GM12864 (cell line): ENCODE measurements at regions not wholly inside any gene's neighbourhood (a gene's known extent, or its start where the extent isn't known, plus 50 kb on each side); places are given as distances from the start of the nearest gene placed in this dataset.

Source experiments
- DNase-seq: peaks from one replicate; pipeline ENCODE4 v3.0.0-alpha.2; 2011; ENCODE audit warnings: low read depth
- H3K4me3 ChIP-seq: 2 replicates; pipeline ENCODE4 v1.5.1; 2011; ENCODE audit warnings: mild to moderate bottlenecking, low read depth, low read length, control low read depth
- CTCF ChIP-seq: IDR thresholded peaks from 2 replicates; pipeline ENCODE4 v1.5.1; 2011; ENCODE audit warnings: low read depth, mild to moderate bottlenecking, moderate library complexity, low read length, control low read depth, inconsistent platforms; ENCODE audit errors: missing control alignments

- H3K4me3 ChIP-seq = no peak overlapping the region
- no peak for DNase-seq
- no peak for TF ChIP-seq CTCF
Measured at GRCh38 chr11:116642902-116643301, 129.9 kb downstream of the BUD13 start.

GRCh38 chr11:116642481-116642880, 130.3 kb downstream of the BUD13 start:
- no peak for DNase-seq
- no peak for TF ChIP-seq CTCF

GRCh38 chr11:116641561-116642045, 131.2 kb downstream of the BUD13 start:
- peak; percentile 96 for TF ChIP-seq CTCF
- H3K4me3 ChIP-seq = no peak overlapping the region
- DNase-seq = no peak

More at GRCh38 chr11:116642481-116642880, 130.3 kb downstream of the BUD13 start:
- H3K4me3 ChIP-seq = no peak overlapping the region

- H3K4me3 ChIP-seq = no peak overlapping the region
- no peak for DNase-seq
Measured at GRCh38 chr11:116640641-116641402, 132.0 kb downstream of the BUD13 start.

GRCh38 chr11:116638463-116638862, 134.3 kb downstream of the BUD13 start:
- no peak for TF ChIP-seq CTCF

More at GRCh38 chr11:116640641-116641402, 132.0 kb downstream of the BUD13 start:
- no peak for TF ChIP-seq CTCF

GRCh38 chr11:116637766-116638165, 135.0 kb downstream of the BUD13 start:
- DNase-seq = no peak
- TF ChIP-seq CTCF = no peak
- H3K4me3 ChIP-seq = no peak overlapping the region

More at GRCh38 chr11:116638463-116638862, 134.3 kb downstream of the BUD13 start:
- H3K4me3 ChIP-seq = no peak overlapping the region
- no peak for DNase-seq
